Neural cell (in vitro differentiated cells): ENCODE measurements at regions not wholly inside any gene's neighbourhood (a gene's known extent, or its start where the extent isn't known, plus 50 kb on each side); places are given as distances from the start of the nearest gene placed in this dataset.

Source experiments
- H2AFZ ChIP-seq: fragments of 200-600, 300-800 bp; sonication (generic), shearing (Covaris generic); 2 replicates; pipeline ENCODE4 v1.6.0; 2014; ENCODE audit warnings: low read depth, mild to moderate bottlenecking, antibody characterized with exemption, low read length, moderate library complexity
- H3F3A ChIP-seq: fragments of 200-600 bp; shearing (Covaris generic); 2 replicates; pipeline ENCODE4 v1.6.1; 2016; ENCODE audit warnings: mild to moderate bottlenecking, moderate library complexity, mixed read lengths, antibody characterized with exemption, low read length; ENCODE audit not compliant: insufficient read depth, poor library complexity, severe bottlenecking
- H3K27ac ChIP-seq: fragments of 200-600, 300-800 bp; sonication (generic), shearing (Covaris generic); 2 replicates; pipeline ENCODE4 v1.5.1; 2014; ENCODE audit warnings: mild to moderate bottlenecking, low read length, moderate library complexity
- H3K27me3 ChIP-seq: fragments of 300-800, 200-600 bp; sonication (generic), shearing (Covaris generic); 2 replicates; pipeline ENCODE4 v1.6.0; 2014; ENCODE audit warnings: mild to moderate bottlenecking, low read depth, low read length, moderate library complexity; ENCODE audit not compliant: insufficient read depth
- H3K36me3 ChIP-seq: fragments of 300-800, 200-600 bp; sonication (generic), shearing (Covaris generic); 2 replicates; pipeline ENCODE4 v1.5.1; 2014; ENCODE audit warnings: mild to moderate bottlenecking, antibody characterized with exemption, low read length, moderate library complexity; ENCODE audit not compliant: insufficient read depth
- H3K4me2 ChIP-seq: fragments of 300-800, 200-600 bp; sonication (generic), shearing (Covaris generic); 2 replicates; pipeline ENCODE4 v1.6.0; 2014; ENCODE audit warnings: mild to moderate bottlenecking, low read length
- H3K4me3 ChIP-seq: fragments of 300-800, 200-600 bp; sonication (generic), shearing (Covaris generic); 2 replicates; pipeline ENCODE4 v1.5.1; 2014; ENCODE audit warnings: mild to moderate bottlenecking, low read length, moderate library complexity
- H3K79me2 ChIP-seq: fragments of 200-600 bp; shearing (Covaris generic); replicated peaks from 2 replicates; pipeline ENCODE4 v1.6.0; 2014; ENCODE audit warnings: mild to moderate bottlenecking, low read length, moderate library complexity; ENCODE audit not compliant: insufficient read depth
- H3K9ac ChIP-seq: fragments of 300-800, 200-600 bp; sonication (generic), shearing (Covaris generic); 2 replicates; pipeline ENCODE4 v1.6.1; 2016; ENCODE audit warnings: mild to moderate bottlenecking, low read length, mixed read lengths
- H3K9me2 ChIP-seq: fragments of 200-600 bp; shearing (Covaris generic); 2 replicates; pipeline ENCODE4 v1.6.1; 2016; ENCODE audit warnings: mild to moderate bottlenecking, low read length, mixed read lengths; ENCODE audit not compliant: insufficient read depth
- H3K9me3 ChIP-seq: fragments of 200-600, 300-800 bp; sonication (generic), shearing (Covaris generic); 2 replicates; pipeline ENCODE4 v1.6.1; 2016; ENCODE audit warnings: mild to moderate bottlenecking, mixed run types, low read length, moderate library complexity, mixed read lengths
- H4K20me1 ChIP-seq: fragments of 200-600 bp; shearing (Covaris generic); 2 replicates; pipeline ENCODE4 v1.6.1; 2016; ENCODE audit warnings: mild to moderate bottlenecking, mixed run types; ENCODE audit not compliant: insufficient read depth
- EP300 ChIP-seq: fragments of 450-650 bp; conservative IDR thresholded peaks from 2 replicates; pipeline ENCODE4 v1.6.1; 2014; ENCODE audit warnings: antibody characterized with exemption, mild to moderate bottlenecking, moderate library complexity; ENCODE audit not compliant: poor library complexity, severe bottlenecking
- EZH2 ChIP-seq: fragments of 200-600, 300-800 bp; shearing (Covaris generic), sonication (generic); IDR thresholded peaks from 2 replicates; pipeline ENCODE4 v1.6.1; 2014; ENCODE audit warnings: antibody characterized with exemption, low read length, borderline replicate concordance, mild to moderate bottlenecking; ENCODE audit not compliant: insufficient read depth, poor library complexity, severe bottlenecking
- MXI1 ChIP-seq: fragments of 450-650 bp; conservative IDR thresholded peaks from 2 replicates; pipeline ENCODE4 v1.6.1; 2014; ENCODE audit warnings: antibody characterized with exemption, mild to moderate bottlenecking; ENCODE audit not compliant: poor library complexity, severe bottlenecking
- POLR2AphosphoS5 ChIP-seq: IDR thresholded peaks from 2 replicates; pipeline ENCODE4 v1.6.1; 2012
- RAD21 ChIP-seq: fragments of 450-650 bp; conservative IDR thresholded peaks from 2 replicates; pipeline ENCODE4 v1.6.1; 2014; ENCODE audit warnings: antibody characterized with exemption, mild to moderate bottlenecking, moderate library complexity
- SMC3 ChIP-seq: fragments of 450-650 bp; conservative IDR thresholded peaks from 2 replicates; pipeline ENCODE4 v1.6.1; 2014; ENCODE audit warnings: antibody characterized with exemption, mild to moderate bottlenecking, moderate library complexity; ENCODE audit not compliant: poor library complexity
- TAF1 ChIP-seq: IDR thresholded peaks from 2 replicates; pipeline ENCODE4 v1.6.1; 2012; ENCODE audit warnings: low read depth
- TF ChIP-seq, protein P1 (sequence below): IDR thresholded peaks from 2 replicates; pipeline ENCODE4 v1.6.1; 2012; ENCODE audit warnings: borderline replicate concordance
- TF ChIP-seq, protein P2 (sequence below): fragments of 450-650 bp; IDR thresholded peaks from 2 replicates; pipeline ENCODE4 v1.5.1; 2014; ENCODE audit warnings: antibody characterized with exemption, mild to moderate bottlenecking, moderate library complexity; ENCODE audit not compliant: poor library complexity, severe bottlenecking

DNA sequence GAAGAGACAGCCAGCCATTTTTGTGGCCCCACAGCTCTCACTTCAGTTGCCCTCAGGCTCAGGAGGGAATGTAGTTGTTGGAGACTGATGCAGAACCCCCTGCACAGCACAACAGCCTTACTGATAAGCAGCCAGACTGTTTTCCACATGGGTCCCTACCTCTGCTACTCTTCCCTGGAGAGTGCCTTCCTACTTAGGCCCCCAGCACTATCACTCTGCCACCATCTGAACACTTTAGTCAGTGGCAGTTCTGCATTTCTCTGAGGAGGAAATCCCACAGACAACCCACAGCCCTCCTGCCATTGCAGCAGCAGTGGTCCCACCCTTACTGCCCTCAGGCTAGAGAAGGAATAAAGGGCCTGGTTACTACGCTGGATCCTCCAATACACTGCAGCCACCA, 61.8 kb upstream of the PTPRD start:
- Histone ChIP-seq H3K4me3 (no peak overlapping the region), H3K9me3 (no peaks in the 10 kb centered on the region), H4K20me1 (no peaks in the 10 kb centered on the region), H3K27ac (no peak overlapping the region), H3K4me2 (no peak overlapping the region), H3K27me3 (no peaks in the 10 kb centered on the region), H3F3A (no peaks in the 10 kb centered on the region), H3K9ac (no peak overlapping the region), H3K79me2 (no peaks in the 10 kb centered on the region), H3K36me3 (no peaks in the 10 kb centered on the region), H3K9me2 (no peaks in the 10 kb centered on the region), H2AFZ (no peak overlapping the region)
- no peak for TF ChIP-seq TAF1
- TF ChIP-seq EP300, result no peak
- TF ChIP-seq MXI1, result no peak
- no peak for TF ChIP-seq EZH2
- no peak for TF ChIP-seq RAD21
- TF ChIP-seq SMC3, result no peak
- TF ChIP-seq POLR2AphosphoS5, result no peak
- TF ChIP-seq, protein P1, sequence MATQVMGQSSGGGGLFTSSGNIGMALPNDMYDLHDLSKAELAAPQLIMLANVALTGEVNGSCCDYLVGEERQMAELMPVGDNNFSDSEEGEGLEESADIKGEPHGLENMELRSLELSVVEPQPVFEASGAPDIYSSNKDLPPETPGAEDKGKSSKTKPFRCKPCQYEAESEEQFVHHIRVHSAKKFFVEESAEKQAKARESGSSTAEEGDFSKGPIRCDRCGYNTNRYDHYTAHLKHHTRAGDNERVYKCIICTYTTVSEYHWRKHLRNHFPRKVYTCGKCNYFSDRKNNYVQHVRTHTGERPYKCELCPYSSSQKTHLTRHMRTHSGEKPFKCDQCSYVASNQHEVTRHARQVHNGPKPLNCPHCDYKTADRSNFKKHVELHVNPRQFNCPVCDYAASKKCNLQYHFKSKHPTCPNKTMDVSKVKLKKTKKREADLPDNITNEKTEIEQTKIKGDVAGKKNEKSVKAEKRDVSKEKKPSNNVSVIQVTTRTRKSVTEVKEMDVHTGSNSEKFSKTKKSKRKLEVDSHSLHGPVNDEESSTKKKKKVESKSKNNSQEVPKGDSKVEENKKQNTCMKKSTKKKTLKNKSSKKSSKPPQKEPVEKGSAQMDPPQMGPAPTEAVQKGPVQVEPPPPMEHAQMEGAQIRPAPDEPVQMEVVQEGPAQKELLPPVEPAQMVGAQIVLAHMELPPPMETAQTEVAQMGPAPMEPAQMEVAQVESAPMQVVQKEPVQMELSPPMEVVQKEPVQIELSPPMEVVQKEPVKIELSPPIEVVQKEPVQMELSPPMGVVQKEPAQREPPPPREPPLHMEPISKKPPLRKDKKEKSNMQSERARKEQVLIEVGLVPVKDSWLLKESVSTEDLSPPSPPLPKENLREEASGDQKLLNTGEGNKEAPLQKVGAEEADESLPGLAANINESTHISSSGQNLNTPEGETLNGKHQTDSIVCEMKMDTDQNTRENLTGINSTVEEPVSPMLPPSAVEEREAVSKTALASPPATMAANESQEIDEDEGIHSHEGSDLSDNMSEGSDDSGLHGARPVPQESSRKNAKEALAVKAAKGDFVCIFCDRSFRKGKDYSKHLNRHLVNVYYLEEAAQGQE, result no peak
- TF ChIP-seq, protein P2, sequence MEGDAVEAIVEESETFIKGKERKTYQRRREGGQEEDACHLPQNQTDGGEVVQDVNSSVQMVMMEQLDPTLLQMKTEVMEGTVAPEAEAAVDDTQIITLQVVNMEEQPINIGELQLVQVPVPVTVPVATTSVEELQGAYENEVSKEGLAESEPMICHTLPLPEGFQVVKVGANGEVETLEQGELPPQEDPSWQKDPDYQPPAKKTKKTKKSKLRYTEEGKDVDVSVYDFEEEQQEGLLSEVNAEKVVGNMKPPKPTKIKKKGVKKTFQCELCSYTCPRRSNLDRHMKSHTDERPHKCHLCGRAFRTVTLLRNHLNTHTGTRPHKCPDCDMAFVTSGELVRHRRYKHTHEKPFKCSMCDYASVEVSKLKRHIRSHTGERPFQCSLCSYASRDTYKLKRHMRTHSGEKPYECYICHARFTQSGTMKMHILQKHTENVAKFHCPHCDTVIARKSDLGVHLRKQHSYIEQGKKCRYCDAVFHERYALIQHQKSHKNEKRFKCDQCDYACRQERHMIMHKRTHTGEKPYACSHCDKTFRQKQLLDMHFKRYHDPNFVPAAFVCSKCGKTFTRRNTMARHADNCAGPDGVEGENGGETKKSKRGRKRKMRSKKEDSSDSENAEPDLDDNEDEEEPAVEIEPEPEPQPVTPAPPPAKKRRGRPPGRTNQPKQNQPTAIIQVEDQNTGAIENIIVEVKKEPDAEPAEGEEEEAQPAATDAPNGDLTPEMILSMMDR, result no peak

- no peaks in the 10 kb centered on the region for H3K27me3 ChIP-seq
- H2AFZ ChIP-seq, result no peak overlapping the region
- no peaks in the 10 kb centered on the region for H3K79me2 ChIP-seq
- H3K9ac ChIP-seq, result no peak overlapping the region
- H3F3A ChIP-seq, result no peaks in the 10 kb centered on the region
- no peaks in the 10 kb centered on the region for H3K36me3 ChIP-seq
- H3K9me2 ChIP-seq, result no peaks in the 10 kb centered on the region
- no peak overlapping the region for H3K4me2 ChIP-seq
- no peak overlapping the region for H3K4me3 ChIP-seq
- no peaks in the 10 kb centered on the region for H3K9me3 ChIP-seq
- no peaks in the 10 kb centered on the region for H4K20me1 ChIP-seq
- TF ChIP-seq RAD21 (no peak), TAF1 (no peak), POLR2AphosphoS5 (no peak), EP300 (no peak), SMC3 (no peak), MXI1 (no peak)
- TF ChIP-seq, protein P1, result no peak
- H3K27ac ChIP-seq, result no peak overlapping the region
Measured at GRCh38 chr9:10678010-10678409, 65.2 kb upstream of the PTPRD start.
